Mesothelial cell of epicardium (in vitro differentiated cells): ENCODE measurements at regions not wholly inside any gene's neighbourhood (a gene's known extent, or its start where the extent isn't known, plus 50 kb on each side); places are given as distances from the start of the nearest gene placed in this dataset.

Experiments used
- DNase-seq, 2 experiments: peaks; one replicate each; pipeline ENCODE4 v3.0.0; 2021; ENCODE audit warnings: low spot score in 2 of 2; ENCODE audit not compliant: unreplicated experiment in 2 of 2
- H3K27ac Mint-ChIP-seq: 2 replicates; pipeline ENCODE4 v1.8.0; 2021; ENCODE audit warnings: mixed read lengths
- H3K27me3 Mint-ChIP-seq: 2 replicates; pipeline ENCODE4 v1.8.0; 2021; ENCODE audit warnings: low read depth, mixed read lengths
- H3K36me3 Mint-ChIP-seq: 2 replicates; pipeline ENCODE4 v1.8.0; 2021; ENCODE audit warnings: mixed read lengths
- H3K4me1 Mint-ChIP-seq: 2 replicates; pipeline ENCODE4 v1.8.0; 2021; ENCODE audit warnings: mixed read lengths
- H3K4me3 Mint-ChIP-seq: 2 replicates; pipeline ENCODE4 v1.8.0; 2021; ENCODE audit warnings: mild to moderate bottlenecking, moderate library complexity, mixed read lengths
- H3K9me3 Mint-ChIP-seq: 2 replicates; pipeline ENCODE4 v1.8.0; 2021; ENCODE audit warnings: mixed read lengths
- TF ChIP-seq, protein P1 (sequence below): fragments of 200-600 bp; sonication (generic); IDR thresholded peaks from one replicate; pipeline ENCODE4 v1.5.0; 2021; ENCODE audit warnings: antibody characterized with exemption; ENCODE audit not compliant: unreplicated experiment

DNA sequence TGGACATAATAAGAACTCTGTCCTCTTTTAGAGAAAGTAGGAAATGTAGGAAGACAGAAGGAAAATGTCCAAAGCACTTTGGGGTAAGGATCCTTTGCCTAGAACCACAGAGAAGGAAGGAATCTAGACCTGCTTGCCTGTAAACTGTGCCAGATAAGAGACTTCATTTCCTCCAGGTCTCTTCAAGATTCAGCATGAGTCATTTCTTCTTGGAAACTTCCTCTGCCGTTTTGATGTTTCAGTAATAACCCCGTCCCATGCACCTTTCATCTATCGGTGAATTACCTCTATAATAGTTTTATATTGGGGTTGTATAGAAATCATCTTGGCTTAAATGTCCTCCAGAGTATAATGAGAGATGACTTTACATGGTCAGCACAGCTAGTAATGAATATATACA lies 63.2 kb upstream of the LRATD1 start:
- no peak overlapping the region for H3K27ac Mint-ChIP-seq
- H3K4me1 Mint-ChIP-seq, result peaks cover 8% of the 10 kb centered on the region
- H3K9me3 Mint-ChIP-seq, result no peaks in the 10 kb centered on the region
- no peak overlapping the region for H3K4me3 Mint-ChIP-seq
- DNase-seq, result no peak
- TF ChIP-seq, protein P1, sequence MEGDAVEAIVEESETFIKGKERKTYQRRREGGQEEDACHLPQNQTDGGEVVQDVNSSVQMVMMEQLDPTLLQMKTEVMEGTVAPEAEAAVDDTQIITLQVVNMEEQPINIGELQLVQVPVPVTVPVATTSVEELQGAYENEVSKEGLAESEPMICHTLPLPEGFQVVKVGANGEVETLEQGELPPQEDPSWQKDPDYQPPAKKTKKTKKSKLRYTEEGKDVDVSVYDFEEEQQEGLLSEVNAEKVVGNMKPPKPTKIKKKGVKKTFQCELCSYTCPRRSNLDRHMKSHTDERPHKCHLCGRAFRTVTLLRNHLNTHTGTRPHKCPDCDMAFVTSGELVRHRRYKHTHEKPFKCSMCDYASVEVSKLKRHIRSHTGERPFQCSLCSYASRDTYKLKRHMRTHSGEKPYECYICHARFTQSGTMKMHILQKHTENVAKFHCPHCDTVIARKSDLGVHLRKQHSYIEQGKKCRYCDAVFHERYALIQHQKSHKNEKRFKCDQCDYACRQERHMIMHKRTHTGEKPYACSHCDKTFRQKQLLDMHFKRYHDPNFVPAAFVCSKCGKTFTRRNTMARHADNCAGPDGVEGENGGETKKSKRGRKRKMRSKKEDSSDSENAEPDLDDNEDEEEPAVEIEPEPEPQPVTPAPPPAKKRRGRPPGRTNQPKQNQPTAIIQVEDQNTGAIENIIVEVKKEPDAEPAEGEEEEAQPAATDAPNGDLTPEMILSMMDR, result no peak
- H3K36me3 Mint-ChIP-seq, result no peaks in the 10 kb centered on the region
- no peaks in the 10 kb centered on the region for H3K27me3 Mint-ChIP-seq

DNA sequence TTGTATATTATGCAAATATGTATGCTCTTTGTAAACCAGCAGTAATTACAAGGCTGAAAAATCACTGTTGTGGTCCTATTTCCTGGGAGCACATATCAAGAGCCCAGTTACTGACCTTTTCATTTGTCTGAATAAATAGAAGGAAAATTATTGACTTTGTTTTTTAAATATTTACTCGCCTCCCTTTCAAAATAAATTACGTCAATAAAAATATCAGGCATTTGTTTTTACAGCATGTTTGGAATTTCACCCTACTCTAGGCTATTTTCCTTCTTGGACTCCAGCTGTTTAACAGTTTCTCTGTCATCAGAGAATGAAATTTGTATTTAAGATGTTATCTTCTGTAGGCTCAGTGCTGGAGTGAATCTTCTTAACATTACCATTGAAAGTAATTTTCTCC lies 59.9 kb upstream of the LRATD1 start:
- no peak for DNase-seq
- H3K9me3 Mint-ChIP-seq, result no peaks in the 10 kb centered on the region
- H3K36me3 Mint-ChIP-seq, result no peaks in the 10 kb centered on the region
- peaks cover 4% of the 10 kb centered on the region for H3K27me3 Mint-ChIP-seq
- no peak overlapping the region for H3K27ac Mint-ChIP-seq
- H3K4me1 Mint-ChIP-seq, result peaks cover 2% of the 10 kb centered on the region
- TF ChIP-seq, protein P1, result no peak
- H3K4me3 Mint-ChIP-seq, result no peak overlapping the region

DNA sequence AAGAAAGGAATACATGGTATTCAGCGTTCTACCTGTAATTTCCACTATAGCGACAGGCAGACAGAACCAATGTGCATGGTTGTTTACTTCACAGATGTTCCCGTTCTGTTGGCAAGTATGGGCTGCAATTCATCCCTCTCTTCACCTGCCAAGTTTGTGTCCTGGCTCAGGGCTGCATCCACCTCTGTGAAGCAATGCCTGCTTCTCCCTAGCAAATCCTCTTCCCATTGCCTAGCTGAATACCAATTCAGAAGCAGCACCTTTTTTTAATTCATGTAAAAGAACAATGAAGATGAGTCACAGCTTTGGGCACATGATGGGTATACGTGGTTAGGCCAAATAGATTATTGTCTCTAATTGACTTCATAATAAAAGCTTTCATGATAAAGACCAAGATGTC lies 54.7 kb upstream of the LRATD1 start:
- Mint-ChIP-seq H3K27me3 (peaks cover 6% of the 10 kb centered on the region), H3K4me3 (no peak overlapping the region), H3K9me3 (no peaks in the 10 kb centered on the region), H3K4me1 (peaks cover 2% of the 10 kb centered on the region), H3K36me3 (no peaks in the 10 kb centered on the region), H3K27ac (no peak overlapping the region)
- TF ChIP-seq, protein P1, result no peak
- no peak for DNase-seq
